Neural cell (in vitro differentiated cells): ENCODE measurements at regions not wholly inside any gene's neighbourhood (a gene's known extent, or its start where the extent isn't known, plus 50 kb on each side); places are given as distances from the start of the nearest gene placed in this dataset.

Source experiments
- H2AFZ ChIP-seq: fragments of 200-600, 300-800 bp; sonication (generic), shearing (Covaris generic); 2 replicates; pipeline ENCODE4 v1.6.0; 2014; ENCODE audit warnings: low read depth, mild to moderate bottlenecking, antibody characterized with exemption, low read length, moderate library complexity
- H3F3A ChIP-seq: fragments of 200-600 bp; shearing (Covaris generic); 2 replicates; pipeline ENCODE4 v1.6.1; 2016; ENCODE audit warnings: mild to moderate bottlenecking, moderate library complexity, mixed read lengths, antibody characterized with exemption, low read length; ENCODE audit not compliant: insufficient read depth, poor library complexity, severe bottlenecking
- H3K27ac ChIP-seq: fragments of 200-600, 300-800 bp; sonication (generic), shearing (Covaris generic); 2 replicates; pipeline ENCODE4 v1.5.1; 2014; ENCODE audit warnings: mild to moderate bottlenecking, low read length, moderate library complexity
- H3K27me3 ChIP-seq: fragments of 300-800, 200-600 bp; sonication (generic), shearing (Covaris generic); 2 replicates; pipeline ENCODE4 v1.6.0; 2014; ENCODE audit warnings: mild to moderate bottlenecking, low read depth, low read length, moderate library complexity; ENCODE audit not compliant: insufficient read depth
- H3K36me3 ChIP-seq: fragments of 300-800, 200-600 bp; sonication (generic), shearing (Covaris generic); 2 replicates; pipeline ENCODE4 v1.5.1; 2014; ENCODE audit warnings: mild to moderate bottlenecking, antibody characterized with exemption, low read length, moderate library complexity; ENCODE audit not compliant: insufficient read depth
- H3K4me2 ChIP-seq: fragments of 300-800, 200-600 bp; sonication (generic), shearing (Covaris generic); 2 replicates; pipeline ENCODE4 v1.6.0; 2014; ENCODE audit warnings: mild to moderate bottlenecking, low read length
- H3K4me3 ChIP-seq: fragments of 300-800, 200-600 bp; sonication (generic), shearing (Covaris generic); 2 replicates; pipeline ENCODE4 v1.5.1; 2014; ENCODE audit warnings: mild to moderate bottlenecking, low read length, moderate library complexity
- H3K79me2 ChIP-seq: fragments of 200-600 bp; shearing (Covaris generic); replicated peaks from 2 replicates; pipeline ENCODE4 v1.6.0; 2014; ENCODE audit warnings: mild to moderate bottlenecking, low read length, moderate library complexity; ENCODE audit not compliant: insufficient read depth
- H3K9ac ChIP-seq: fragments of 300-800, 200-600 bp; sonication (generic), shearing (Covaris generic); 2 replicates; pipeline ENCODE4 v1.6.1; 2016; ENCODE audit warnings: mild to moderate bottlenecking, low read length, mixed read lengths
- H3K9me2 ChIP-seq: fragments of 200-600 bp; shearing (Covaris generic); 2 replicates; pipeline ENCODE4 v1.6.1; 2016; ENCODE audit warnings: mild to moderate bottlenecking, low read length, mixed read lengths; ENCODE audit not compliant: insufficient read depth
- H3K9me3 ChIP-seq: fragments of 200-600, 300-800 bp; sonication (generic), shearing (Covaris generic); 2 replicates; pipeline ENCODE4 v1.6.1; 2016; ENCODE audit warnings: mild to moderate bottlenecking, mixed run types, low read length, moderate library complexity, mixed read lengths
- H4K20me1 ChIP-seq: fragments of 200-600 bp; shearing (Covaris generic); 2 replicates; pipeline ENCODE4 v1.6.1; 2016; ENCODE audit warnings: mild to moderate bottlenecking, mixed run types; ENCODE audit not compliant: insufficient read depth
- EP300 ChIP-seq: fragments of 450-650 bp; conservative IDR thresholded peaks from 2 replicates; pipeline ENCODE4 v1.6.1; 2014; ENCODE audit warnings: antibody characterized with exemption, mild to moderate bottlenecking, moderate library complexity; ENCODE audit not compliant: poor library complexity, severe bottlenecking
- EZH2 ChIP-seq: fragments of 200-600, 300-800 bp; shearing (Covaris generic), sonication (generic); IDR thresholded peaks from 2 replicates; pipeline ENCODE4 v1.6.1; 2014; ENCODE audit warnings: antibody characterized with exemption, low read length, borderline replicate concordance, mild to moderate bottlenecking; ENCODE audit not compliant: insufficient read depth, poor library complexity, severe bottlenecking
- MXI1 ChIP-seq: fragments of 450-650 bp; conservative IDR thresholded peaks from 2 replicates; pipeline ENCODE4 v1.6.1; 2014; ENCODE audit warnings: antibody characterized with exemption, mild to moderate bottlenecking; ENCODE audit not compliant: poor library complexity, severe bottlenecking
- POLR2AphosphoS5 ChIP-seq: IDR thresholded peaks from 2 replicates; pipeline ENCODE4 v1.6.1; 2012
- RAD21 ChIP-seq: fragments of 450-650 bp; conservative IDR thresholded peaks from 2 replicates; pipeline ENCODE4 v1.6.1; 2014; ENCODE audit warnings: antibody characterized with exemption, mild to moderate bottlenecking, moderate library complexity
- SMC3 ChIP-seq: fragments of 450-650 bp; conservative IDR thresholded peaks from 2 replicates; pipeline ENCODE4 v1.6.1; 2014; ENCODE audit warnings: antibody characterized with exemption, mild to moderate bottlenecking, moderate library complexity; ENCODE audit not compliant: poor library complexity
- TAF1 ChIP-seq: IDR thresholded peaks from 2 replicates; pipeline ENCODE4 v1.6.1; 2012; ENCODE audit warnings: low read depth
- TF ChIP-seq, protein P1 (sequence below): fragments of 450-650 bp; IDR thresholded peaks from 2 replicates; pipeline ENCODE4 v1.5.1; 2014; ENCODE audit warnings: antibody characterized with exemption, mild to moderate bottlenecking, moderate library complexity; ENCODE audit not compliant: poor library complexity, severe bottlenecking
- TF ChIP-seq, protein P2 (sequence below): IDR thresholded peaks from 2 replicates; pipeline ENCODE4 v1.6.1; 2012; ENCODE audit warnings: borderline replicate concordance

DNA sequence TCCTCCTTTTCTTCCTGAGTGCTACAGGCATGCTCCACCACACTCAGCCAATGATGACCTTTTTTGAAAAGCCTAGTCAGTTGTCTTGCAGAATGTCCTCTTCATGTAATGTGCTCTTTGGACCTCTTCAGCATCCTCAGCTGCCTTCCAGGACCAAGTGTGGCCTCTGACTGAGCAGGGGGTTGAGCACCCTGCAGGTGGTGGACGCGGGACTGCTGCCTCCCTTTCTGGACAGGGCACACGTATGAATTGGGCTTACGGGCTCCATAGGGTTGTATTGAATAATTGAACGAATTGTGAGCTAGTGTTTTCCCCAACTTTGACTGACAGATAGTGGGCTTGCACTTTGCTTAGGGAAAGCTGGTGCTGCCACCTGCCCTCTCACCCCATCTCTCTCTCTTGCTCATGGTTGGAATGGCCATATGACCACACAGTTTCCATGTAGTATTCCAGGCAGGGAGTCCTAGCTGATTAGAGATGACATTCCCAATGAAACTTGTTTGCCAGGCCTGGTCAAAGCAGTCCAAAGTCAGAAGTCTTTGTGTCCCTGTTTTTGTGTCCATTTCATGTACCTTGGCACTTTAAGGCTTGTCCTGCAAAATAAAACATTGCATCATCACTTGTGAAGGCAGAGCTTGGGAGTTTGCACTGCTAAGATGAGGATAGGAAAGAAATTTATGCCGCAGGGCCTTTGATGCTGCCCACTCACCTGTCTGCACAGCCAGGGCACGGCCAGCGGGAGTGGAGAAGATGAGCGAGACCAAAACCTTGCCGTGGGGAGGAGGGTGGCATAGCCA lies 76.3 kb upstream of the NPAS1 start:
- TF ChIP-seq RAD21 (no peak), EZH2 (no peak), TAF1 (no peak), POLR2AphosphoS5 (no peak), MXI1 (no peak), SMC3 (no peak), EP300 (no peak)
- TF ChIP-seq, protein P1, sequence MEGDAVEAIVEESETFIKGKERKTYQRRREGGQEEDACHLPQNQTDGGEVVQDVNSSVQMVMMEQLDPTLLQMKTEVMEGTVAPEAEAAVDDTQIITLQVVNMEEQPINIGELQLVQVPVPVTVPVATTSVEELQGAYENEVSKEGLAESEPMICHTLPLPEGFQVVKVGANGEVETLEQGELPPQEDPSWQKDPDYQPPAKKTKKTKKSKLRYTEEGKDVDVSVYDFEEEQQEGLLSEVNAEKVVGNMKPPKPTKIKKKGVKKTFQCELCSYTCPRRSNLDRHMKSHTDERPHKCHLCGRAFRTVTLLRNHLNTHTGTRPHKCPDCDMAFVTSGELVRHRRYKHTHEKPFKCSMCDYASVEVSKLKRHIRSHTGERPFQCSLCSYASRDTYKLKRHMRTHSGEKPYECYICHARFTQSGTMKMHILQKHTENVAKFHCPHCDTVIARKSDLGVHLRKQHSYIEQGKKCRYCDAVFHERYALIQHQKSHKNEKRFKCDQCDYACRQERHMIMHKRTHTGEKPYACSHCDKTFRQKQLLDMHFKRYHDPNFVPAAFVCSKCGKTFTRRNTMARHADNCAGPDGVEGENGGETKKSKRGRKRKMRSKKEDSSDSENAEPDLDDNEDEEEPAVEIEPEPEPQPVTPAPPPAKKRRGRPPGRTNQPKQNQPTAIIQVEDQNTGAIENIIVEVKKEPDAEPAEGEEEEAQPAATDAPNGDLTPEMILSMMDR: no peak
- TF ChIP-seq, protein P2, sequence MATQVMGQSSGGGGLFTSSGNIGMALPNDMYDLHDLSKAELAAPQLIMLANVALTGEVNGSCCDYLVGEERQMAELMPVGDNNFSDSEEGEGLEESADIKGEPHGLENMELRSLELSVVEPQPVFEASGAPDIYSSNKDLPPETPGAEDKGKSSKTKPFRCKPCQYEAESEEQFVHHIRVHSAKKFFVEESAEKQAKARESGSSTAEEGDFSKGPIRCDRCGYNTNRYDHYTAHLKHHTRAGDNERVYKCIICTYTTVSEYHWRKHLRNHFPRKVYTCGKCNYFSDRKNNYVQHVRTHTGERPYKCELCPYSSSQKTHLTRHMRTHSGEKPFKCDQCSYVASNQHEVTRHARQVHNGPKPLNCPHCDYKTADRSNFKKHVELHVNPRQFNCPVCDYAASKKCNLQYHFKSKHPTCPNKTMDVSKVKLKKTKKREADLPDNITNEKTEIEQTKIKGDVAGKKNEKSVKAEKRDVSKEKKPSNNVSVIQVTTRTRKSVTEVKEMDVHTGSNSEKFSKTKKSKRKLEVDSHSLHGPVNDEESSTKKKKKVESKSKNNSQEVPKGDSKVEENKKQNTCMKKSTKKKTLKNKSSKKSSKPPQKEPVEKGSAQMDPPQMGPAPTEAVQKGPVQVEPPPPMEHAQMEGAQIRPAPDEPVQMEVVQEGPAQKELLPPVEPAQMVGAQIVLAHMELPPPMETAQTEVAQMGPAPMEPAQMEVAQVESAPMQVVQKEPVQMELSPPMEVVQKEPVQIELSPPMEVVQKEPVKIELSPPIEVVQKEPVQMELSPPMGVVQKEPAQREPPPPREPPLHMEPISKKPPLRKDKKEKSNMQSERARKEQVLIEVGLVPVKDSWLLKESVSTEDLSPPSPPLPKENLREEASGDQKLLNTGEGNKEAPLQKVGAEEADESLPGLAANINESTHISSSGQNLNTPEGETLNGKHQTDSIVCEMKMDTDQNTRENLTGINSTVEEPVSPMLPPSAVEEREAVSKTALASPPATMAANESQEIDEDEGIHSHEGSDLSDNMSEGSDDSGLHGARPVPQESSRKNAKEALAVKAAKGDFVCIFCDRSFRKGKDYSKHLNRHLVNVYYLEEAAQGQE: no peak
- Histone ChIP-seq H4K20me1 (peaks cover 8% of the 10 kb centered on the region), H3K79me2 (peaks cover 19% of the 10 kb centered on the region), H3K4me3 (no peak overlapping the region), H2AFZ (no peak overlapping the region), H3K9me2 (no peaks in the 10 kb centered on the region), H3K36me3 (no peaks in the 10 kb centered on the region), H3K27ac (no peak overlapping the region), H3K9me3 (no peaks in the 10 kb centered on the region), H3K4me2 (no peak overlapping the region), H3K9ac (no peak overlapping the region), H3K27me3 (no peaks in the 10 kb centered on the region), H3F3A (peaks cover 3% of the 10 kb centered on the region)

DNA sequence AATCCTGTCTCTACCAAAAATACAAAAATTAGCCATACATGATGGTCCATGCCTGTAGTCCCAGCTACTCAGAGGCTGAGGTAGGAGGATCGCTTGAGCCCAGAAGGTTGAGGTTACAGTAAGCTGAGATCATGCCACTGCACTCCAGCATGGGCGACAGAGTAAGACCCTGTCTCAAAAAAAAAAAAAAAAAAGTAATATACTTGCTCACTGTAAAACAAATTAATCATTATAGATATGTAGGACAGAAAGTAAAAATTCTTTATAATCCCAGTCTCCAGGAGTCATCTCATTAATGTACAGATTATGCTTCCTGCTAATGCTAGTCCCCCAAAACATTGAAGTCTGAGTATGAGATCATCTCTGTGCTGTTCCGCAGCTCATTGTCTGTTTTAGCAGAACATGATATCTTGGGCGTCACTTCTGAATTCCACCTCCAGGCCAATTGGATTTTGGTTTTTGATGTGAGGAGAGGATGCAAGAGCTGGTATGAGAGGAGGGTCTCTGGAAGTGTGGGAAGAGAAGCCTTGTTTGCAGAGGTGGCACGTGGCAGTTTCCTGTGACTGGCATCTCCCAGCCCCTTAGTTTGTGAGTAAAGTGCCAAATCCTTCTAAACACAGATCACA lies 75.4 kb upstream of the NPAS1 start:
- Histone ChIP-seq H3K36me3 (no peaks in the 10 kb centered on the region), H3K4me2 (no peak overlapping the region), H3K4me3 (peak overlapping the region; percentile 40), H3K9ac (peak overlapping the region; percentile 26), H3F3A (peaks cover 3% of the 10 kb centered on the region), H3K27me3 (no peaks in the 10 kb centered on the region), H3K79me2 (peaks cover 19% of the 10 kb centered on the region), H3K9me3 (no peaks in the 10 kb centered on the region), H2AFZ (no peak overlapping the region), H3K9me2 (no peaks in the 10 kb centered on the region), H4K20me1 (peaks cover 8% of the 10 kb centered on the region), H3K27ac (peak overlapping the region; percentile 29)
- TF ChIP-seq EZH2 (no peak), SMC3 (no peak), MXI1 (no peak), EP300 (no peak), RAD21 (no peak), POLR2AphosphoS5 (no peak), TAF1 (no peak)
- TF ChIP-seq, protein P1: no peak
- TF ChIP-seq, protein P2: no peak
